ENCODE measurements at regions not wholly inside any gene's neighbourhood (a gene's known extent, or its start where the extent isn't known, plus 50 kb on each side); places are given as distances from the start of the nearest gene placed in this dataset.
"Not testable (repeated sequence)": the region's sequence is repeated elsewhere in the genome, so short reads cannot be mapped to it uniquely, and the experiment has no call there.

DNA sequence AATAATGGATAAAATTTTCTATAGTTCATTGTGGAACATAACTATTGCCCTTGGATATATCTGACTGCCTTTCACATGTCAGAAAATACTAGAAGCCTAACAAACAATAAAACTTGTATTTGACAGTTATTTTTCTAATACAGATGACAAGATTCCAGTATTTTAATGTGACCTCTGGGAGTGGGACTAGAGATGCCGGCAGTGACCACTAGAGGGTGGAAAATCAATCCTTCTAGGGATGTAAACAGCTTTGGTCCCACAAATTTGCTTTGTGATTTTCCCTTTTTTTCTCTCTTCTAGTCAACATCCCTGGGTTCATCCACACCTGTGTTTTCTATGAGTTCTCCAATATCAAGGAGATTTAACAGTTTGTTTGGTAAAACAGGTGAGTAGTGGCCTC, 813.7 kb downstream of the SPATA31A1 start:
- not testable (repeated sequence) for H3K27me3 Mint-ChIP-seq; H3K27ac Mint-ChIP-seq; H3K4me1 Mint-ChIP-seq; H3K9me3 Mint-ChIP-seq; DNase-seq; H3K36me3 Mint-ChIP-seq; H3K4me3 Mint-ChIP-seq; H3K9me3 ChIP-seq (ENCODE audit: control insufficient read depth in 2 of 2, low read length in 2 of 2); H3K36me3 ChIP-seq (ENCODE audit: control insufficient read depth, insufficient read depth, low read length); H3K4me3 ChIP-seq (ENCODE audit: low read depth, low read length); H3K27me3 ChIP-seq (ENCODE audit: control insufficient read depth, insufficient read depth, low read length); H3K4me1 ChIP-seq (ENCODE audit: control insufficient read depth, insufficient read depth, low read length, poor library complexity, severe bottlenecking); H3K27ac ChIP-seq (ENCODE audit: insufficient read depth, low read length, poor library complexity, severe bottlenecking); ATAC-seq (ENCODE audit: low read depth in 2 of 2)

GRCh38 chr9:40173316-40173715, 817.8 kb downstream of the SPATA31A1 start:
- not testable (repeated sequence) for H3K9me3 Mint-ChIP-seq; H3K27ac ChIP-seq (ENCODE audit: insufficient read depth, low read length, poor library complexity, severe bottlenecking); DNase-seq; H3K4me1 Mint-ChIP-seq; ATAC-seq (ENCODE audit: low read depth in 2 of 2); H3K27ac Mint-ChIP-seq; H3K36me3 Mint-ChIP-seq; H3K27me3 ChIP-seq (ENCODE audit: control insufficient read depth, insufficient read depth, low read length); H3K4me3 ChIP-seq (ENCODE audit: low read depth, low read length); H3K36me3 ChIP-seq (ENCODE audit: control insufficient read depth, insufficient read depth, low read length); H3K4me3 Mint-ChIP-seq; H3K4me1 ChIP-seq (ENCODE audit: control insufficient read depth, insufficient read depth, low read length, poor library complexity, severe bottlenecking); H3K9me3 ChIP-seq (ENCODE audit: control insufficient read depth in 2 of 2, low read length in 2 of 2); H3K27me3 Mint-ChIP-seq

DNA sequence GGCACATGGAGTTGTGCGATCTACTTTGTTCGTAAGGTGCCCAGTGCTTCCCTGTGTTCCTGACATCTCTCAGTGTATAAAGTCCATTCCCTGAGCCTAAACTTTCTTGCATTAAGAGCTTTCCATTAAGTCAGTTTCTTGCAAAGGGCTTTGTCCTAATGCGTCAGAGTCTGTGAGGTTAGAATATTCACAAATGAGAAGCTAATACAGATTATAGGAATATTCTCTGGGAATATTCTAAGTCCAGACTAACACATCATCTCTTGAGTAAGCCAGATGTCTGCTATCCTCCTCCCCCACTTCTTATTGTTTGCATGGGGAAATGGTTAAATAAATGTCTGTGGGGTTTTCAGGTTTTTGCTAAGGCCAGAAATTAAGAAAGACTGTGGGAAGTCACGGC, 818.6 kb downstream of the SPATA31A1 start:
- H3K27ac Mint-ChIP-seq; H3K4me1 Mint-ChIP-seq; H3K9me3 ChIP-seq (ENCODE audit: control insufficient read depth in 2 of 2, low read length in 2 of 2); H3K9me3 Mint-ChIP-seq; DNase-seq; H3K36me3 ChIP-seq (ENCODE audit: control insufficient read depth, insufficient read depth, low read length); H3K27me3 Mint-ChIP-seq; H3K4me3 Mint-ChIP-seq; H3K36me3 Mint-ChIP-seq; H3K27me3 ChIP-seq (ENCODE audit: control insufficient read depth, insufficient read depth, low read length); H3K4me1 ChIP-seq (ENCODE audit: control insufficient read depth, insufficient read depth, low read length, poor library complexity, severe bottlenecking); H3K27ac ChIP-seq (ENCODE audit: insufficient read depth, low read length, poor library complexity, severe bottlenecking); ATAC-seq (ENCODE audit: low read depth in 2 of 2); H3K4me3 ChIP-seq (ENCODE audit: low read depth, low read length): not testable (repeated sequence)

- not testable (repeated sequence) for H3K9me3 ChIP-seq (ENCODE audit: control insufficient read depth in 2 of 2, low read length in 2 of 2); H3K27ac Mint-ChIP-seq; H3K36me3 ChIP-seq (ENCODE audit: control insufficient read depth, insufficient read depth, low read length); H3K4me1 Mint-ChIP-seq; H3K9me3 Mint-ChIP-seq; H3K27me3 Mint-ChIP-seq; ATAC-seq (ENCODE audit: low read depth in 2 of 2); H3K4me3 ChIP-seq (ENCODE audit: low read depth, low read length); H3K27me3 ChIP-seq (ENCODE audit: control insufficient read depth, insufficient read depth, low read length); H3K4me3 Mint-ChIP-seq; H3K36me3 Mint-ChIP-seq; DNase-seq; H3K27ac ChIP-seq (ENCODE audit: insufficient read depth, low read length, poor library complexity, severe bottlenecking); H3K4me1 ChIP-seq (ENCODE audit: control insufficient read depth, insufficient read depth, low read length, poor library complexity, severe bottlenecking)
Measured at GRCh38 chr9:40177403-40177802, 821.9 kb downstream of the SPATA31A1 start.

DNA sequence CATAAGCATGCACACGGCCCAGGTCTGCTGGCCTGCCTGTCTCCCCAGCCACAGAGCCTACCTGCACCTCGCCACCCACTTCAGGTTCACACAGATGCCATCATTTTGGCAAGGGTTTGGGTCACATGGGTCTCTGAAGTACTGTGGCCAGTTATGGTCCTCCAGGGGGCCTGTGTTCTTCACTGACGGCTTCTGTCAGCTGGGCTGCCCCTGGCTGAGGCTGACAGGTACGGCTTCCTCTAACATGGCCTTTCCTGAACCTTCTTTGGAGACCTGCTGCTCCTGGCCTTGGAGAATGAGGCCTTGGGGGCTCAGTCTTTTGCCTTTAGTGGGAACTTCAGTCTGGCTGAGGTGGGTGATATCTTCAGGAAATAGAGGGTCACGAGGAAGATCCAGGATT, 835.9 kb downstream of the SPATA31A1 start:
- H3K9me3 Mint-ChIP-seq, DNase-seq, H3K36me3 Mint-ChIP-seq: not testable (repeated sequence)

GRCh38 chr9:40192162-40192561, 836.7 kb downstream of the SPATA31A1 start:
- not testable (repeated sequence) for H3K4me3 ChIP-seq (ENCODE audit: low read depth, low read length)

More for the DNA sequence above, 835.9 kb downstream of the SPATA31A1 start:
- H3K27me3 ChIP-seq (ENCODE audit: control insufficient read depth, insufficient read depth, low read length); H3K4me1 ChIP-seq (ENCODE audit: control insufficient read depth, insufficient read depth, low read length, poor library complexity, severe bottlenecking); H3K27me3 Mint-ChIP-seq; ATAC-seq (ENCODE audit: low read depth in 2 of 2); H3K4me3 Mint-ChIP-seq; H3K4me1 Mint-ChIP-seq; H3K9me3 ChIP-seq (ENCODE audit: control insufficient read depth in 2 of 2, low read length in 2 of 2); H3K27ac ChIP-seq (ENCODE audit: insufficient read depth, low read length, poor library complexity, severe bottlenecking); H3K4me3 ChIP-seq (ENCODE audit: low read depth, low read length); H3K36me3 ChIP-seq (ENCODE audit: control insufficient read depth, insufficient read depth, low read length); H3K27ac Mint-ChIP-seq: not testable (repeated sequence)

DNA sequence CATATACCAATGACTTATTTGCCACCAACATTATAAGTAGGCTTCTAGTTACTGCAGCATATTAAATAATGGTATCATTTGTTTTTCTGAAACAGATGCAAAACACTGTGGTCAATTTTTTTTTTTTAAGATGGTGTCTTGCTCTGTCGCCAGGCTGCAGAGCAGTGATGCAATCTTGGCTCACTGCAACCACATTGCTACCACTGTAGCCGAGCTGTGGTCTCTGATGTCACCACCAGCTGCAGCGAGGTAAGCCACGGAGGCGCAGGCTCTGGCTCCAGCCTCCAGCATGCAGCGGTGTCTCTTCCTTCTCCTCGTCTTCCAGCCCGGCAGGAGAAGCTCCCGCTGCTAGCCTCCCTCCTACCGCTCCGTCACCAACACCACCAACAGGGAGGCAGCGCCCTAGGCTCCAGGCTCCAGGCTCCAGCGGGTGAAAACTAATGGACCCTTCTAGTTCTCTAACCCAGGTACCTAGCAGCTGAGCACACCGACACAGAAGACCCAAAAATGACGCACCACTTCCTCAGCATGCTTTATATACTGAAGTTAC, 840.8 kb downstream of the SPATA31A1 start:
- not testable (repeated sequence) for H3K4me3 ChIP-seq (ENCODE audit: low read depth, low read length); H3K4me3 Mint-ChIP-seq; H3K27me3 ChIP-seq (ENCODE audit: control insufficient read depth, insufficient read depth, low read length); H3K27ac Mint-ChIP-seq; H3K36me3 ChIP-seq (ENCODE audit: control insufficient read depth, insufficient read depth, low read length); H3K9me3 ChIP-seq (ENCODE audit: control insufficient read depth in 2 of 2, low read length in 2 of 2); ATAC-seq (ENCODE audit: low read depth in 2 of 2); H3K36me3 Mint-ChIP-seq; H3K27me3 Mint-ChIP-seq; H3K4me1 Mint-ChIP-seq; H3K4me1 ChIP-seq (ENCODE audit: control insufficient read depth, insufficient read depth, low read length, poor library complexity, severe bottlenecking); H3K9me3 Mint-ChIP-seq; DNase-seq; H3K27ac ChIP-seq (ENCODE audit: insufficient read depth, low read length, poor library complexity, severe bottlenecking)

More at GRCh38 chr9:40192162-40192561, 836.7 kb downstream of the SPATA31A1 start:
- not testable (repeated sequence) for H3K4me1 ChIP-seq (ENCODE audit: control insufficient read depth, insufficient read depth, low read length, poor library complexity, severe bottlenecking); H3K27me3 Mint-ChIP-seq; H3K9me3 ChIP-seq (ENCODE audit: control insufficient read depth in 2 of 2, low read length in 2 of 2); H3K4me3 Mint-ChIP-seq; H3K36me3 Mint-ChIP-seq; H3K27me3 ChIP-seq (ENCODE audit: control insufficient read depth, insufficient read depth, low read length); H3K36me3 ChIP-seq (ENCODE audit: control insufficient read depth, insufficient read depth, low read length); H3K9me3 Mint-ChIP-seq; ATAC-seq (ENCODE audit: low read depth in 2 of 2); DNase-seq; H3K27ac Mint-ChIP-seq; H3K27ac ChIP-seq (ENCODE audit: insufficient read depth, low read length, poor library complexity, severe bottlenecking); H3K4me1 Mint-ChIP-seq

- H3K4me3 ChIP-seq (ENCODE audit: low read depth, low read length); H3K36me3 Mint-ChIP-seq; H3K9me3 Mint-ChIP-seq; H3K4me3 Mint-ChIP-seq; H3K9me3 ChIP-seq (ENCODE audit: control insufficient read depth in 2 of 2, low read length in 2 of 2); H3K36me3 ChIP-seq (ENCODE audit: control insufficient read depth, insufficient read depth, low read length); H3K27ac ChIP-seq (ENCODE audit: insufficient read depth, low read length, poor library complexity, severe bottlenecking); DNase-seq; H3K4me1 ChIP-seq (ENCODE audit: control insufficient read depth, insufficient read depth, low read length, poor library complexity, severe bottlenecking); H3K4me1 Mint-ChIP-seq; ATAC-seq (ENCODE audit: low read depth in 2 of 2); H3K27me3 ChIP-seq (ENCODE audit: control insufficient read depth, insufficient read depth, low read length); H3K27ac Mint-ChIP-seq; H3K27me3 Mint-ChIP-seq: not testable (repeated sequence)
Measured at GRCh38 chr9:40196803-40197202, 841.3 kb downstream of the SPATA31A1 start.

Data from CD4-positive, CD25-positive, alpha-beta regulatory T cell (primary cell).